ENCODE measurements at regions not wholly inside any gene's neighbourhood (a gene's known extent, or its start where the extent isn't known, plus 50 kb on each side); places are given as distances from the start of the nearest gene placed in this dataset.
"Not testable (repeated sequence)": the region's sequence is repeated elsewhere in the genome, so short reads cannot be mapped to it uniquely, and the experiment has no call there.

GRCh38 chr20:47850146-47850545, 64.9 kb upstream of the SULF2 start:
- DNase-seq = no peak
- no peak for TF ChIP-seq POLR2A (IDR thresholded peaks at IDR 0.05)
- no peak for TF ChIP-seq CTCF (IDR thresholded peaks at IDR 0.05)
- Histone ChIP-seq H3K4me1 (no peaks in the 10 kb centered on the region), H3K27ac (no peak overlapping the region), H3K27me3 (no peaks in the 10 kb centered on the region), H3K36me3 (no peaks in the 10 kb centered on the region), H3K9me3 (no peaks in the 10 kb centered on the region), H3K4me3 (no peak overlapping the region)
- intact Hi-C loops (cut with DNase I; ENCODE audit: low total_unique reads) = no loop called here

DNA sequence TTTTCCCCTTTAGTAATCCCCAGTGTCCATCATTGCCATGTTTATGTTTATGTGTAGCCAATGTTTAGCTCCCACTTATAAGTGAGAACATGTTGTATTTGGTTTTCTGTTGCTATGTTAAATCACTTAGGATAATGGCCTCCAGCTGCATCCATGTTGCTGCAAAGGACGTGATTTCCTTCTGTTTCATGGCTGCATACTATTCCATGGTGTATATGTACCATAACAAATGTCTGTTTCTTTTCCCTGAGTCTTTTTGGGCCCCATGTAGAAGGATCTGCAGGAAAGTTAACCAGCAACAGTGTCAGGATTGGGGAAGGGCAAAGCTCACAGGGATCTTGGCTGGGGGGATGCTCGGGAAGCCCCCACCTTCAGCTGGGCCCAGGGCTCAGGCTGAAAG, 64.3 kb upstream of the SULF2 start:
- intact Hi-C loops (cut with DNase I; ENCODE audit: low total_unique reads) = no loop called here
- Histone ChIP-seq H3K36me3 (no peaks in the 10 kb centered on the region), H3K4me1 (no peaks in the 10 kb centered on the region), H3K9me3 (no peaks in the 10 kb centered on the region), H3K27me3 (no peaks in the 10 kb centered on the region), H3K27ac (no peak overlapping the region), H3K4me3 (no peak overlapping the region)
- DNase-seq = no peak
- no peak for TF ChIP-seq POLR2A (IDR thresholded peaks at IDR 0.05)
- no peak for TF ChIP-seq CTCF (IDR thresholded peaks at IDR 0.05)

DNA sequence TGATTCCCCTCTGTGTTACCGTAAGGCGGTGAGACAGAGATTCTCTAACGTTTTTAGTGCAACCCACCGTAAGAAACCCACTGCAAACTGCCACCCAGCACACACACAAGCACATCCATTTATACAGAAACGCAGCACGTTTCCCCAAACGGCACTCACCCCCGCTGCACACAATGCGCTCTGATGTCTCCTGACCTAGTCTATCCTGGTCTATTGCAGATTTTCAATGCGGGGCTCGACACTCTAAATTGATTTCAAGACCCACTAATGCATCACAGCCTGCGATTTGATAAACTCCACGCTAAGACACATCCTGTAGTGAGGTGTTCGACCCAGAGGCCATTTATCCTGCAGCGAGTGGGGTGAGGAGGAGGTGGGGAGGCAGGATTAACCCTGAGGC, 63.7 kb upstream of the SULF2 start:
- no peaks in the 10 kb centered on the region for H3K27me3 ChIP-seq
- H3K4me3 ChIP-seq = no peak overlapping the region
- no peak overlapping the region for H3K27ac ChIP-seq
- no peak for DNase-seq
- H3K4me1 ChIP-seq = no peaks in the 10 kb centered on the region
- TF ChIP-seq POLR2A (IDR thresholded peaks at IDR 0.05) (no peak), CTCF (IDR thresholded peaks at IDR 0.05) (no peak)
- intact Hi-C loops (cut with DNase I; ENCODE audit: low total_unique reads) = no loop called here
- H3K9me3 ChIP-seq = no peaks in the 10 kb centered on the region
- no peaks in the 10 kb centered on the region for H3K36me3 ChIP-seq

GRCh38 chr20:47848534-47848933, 63.3 kb upstream of the SULF2 start:
- intact Hi-C loops (cut with DNase I; ENCODE audit: low total_unique reads); H3K9me3 ChIP-seq; DNase-seq; H3K4me3 ChIP-seq; H3K27ac ChIP-seq; H3K4me1 ChIP-seq; H3K27me3 ChIP-seq; H3K36me3 ChIP-seq: not testable (repeated sequence)

- Histone ChIP-seq H3K36me3 (no peaks in the 10 kb centered on the region), H3K27ac (no peak overlapping the region), H3K27me3 (no peaks in the 10 kb centered on the region), H3K4me3 (no peak overlapping the region), H3K4me1 (no peaks in the 10 kb centered on the region), H3K9me3 (no peaks in the 10 kb centered on the region)
- TF ChIP-seq POLR2A (IDR thresholded peaks at IDR 0.05) (no peak), CTCF (IDR thresholded peaks at IDR 0.05) (no peak)
- no peak for DNase-seq
- intact Hi-C loops (cut with DNase I; ENCODE audit: low total_unique reads) = no loop called here
Measured at GRCh38 chr20:47847884-47848485, 62.7 kb upstream of the SULF2 start.

DNA sequence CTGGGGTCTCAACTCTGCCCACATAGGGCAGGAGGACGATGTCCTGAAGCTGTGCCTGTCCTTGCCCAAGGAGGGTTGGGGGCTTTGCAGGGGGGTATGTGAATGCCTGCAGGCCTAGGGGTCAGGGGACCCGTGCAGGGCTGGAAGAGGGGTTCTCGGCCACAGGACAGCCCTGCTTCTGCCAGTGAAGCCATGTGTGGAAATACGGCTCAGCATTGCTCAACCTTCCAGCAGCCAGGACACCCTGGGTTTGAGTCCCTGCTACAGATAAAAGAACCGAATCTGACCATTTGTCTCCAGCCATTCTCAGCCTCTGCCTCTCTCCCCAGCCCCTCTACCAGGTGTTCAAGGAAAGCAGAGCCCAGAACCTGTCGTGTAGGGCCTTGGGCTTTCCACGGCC, 61.9 kb upstream of the SULF2 start:
- H3K36me3 ChIP-seq; H3K27me3 ChIP-seq; DNase-seq; H3K9me3 ChIP-seq; H3K27ac ChIP-seq; H3K4me1 ChIP-seq; intact Hi-C loops (cut with DNase I; ENCODE audit: low total_unique reads); H3K4me3 ChIP-seq: not testable (repeated sequence)

GRCh38 chr20:47846651-47847050, 61.4 kb upstream of the SULF2 start:
- intact Hi-C loops (cut with DNase I; ENCODE audit: low total_unique reads); H3K9me3 ChIP-seq; DNase-seq; H3K36me3 ChIP-seq; H3K4me1 ChIP-seq; H3K4me3 ChIP-seq; H3K27ac ChIP-seq; H3K27me3 ChIP-seq: not testable (repeated sequence)

DNA sequence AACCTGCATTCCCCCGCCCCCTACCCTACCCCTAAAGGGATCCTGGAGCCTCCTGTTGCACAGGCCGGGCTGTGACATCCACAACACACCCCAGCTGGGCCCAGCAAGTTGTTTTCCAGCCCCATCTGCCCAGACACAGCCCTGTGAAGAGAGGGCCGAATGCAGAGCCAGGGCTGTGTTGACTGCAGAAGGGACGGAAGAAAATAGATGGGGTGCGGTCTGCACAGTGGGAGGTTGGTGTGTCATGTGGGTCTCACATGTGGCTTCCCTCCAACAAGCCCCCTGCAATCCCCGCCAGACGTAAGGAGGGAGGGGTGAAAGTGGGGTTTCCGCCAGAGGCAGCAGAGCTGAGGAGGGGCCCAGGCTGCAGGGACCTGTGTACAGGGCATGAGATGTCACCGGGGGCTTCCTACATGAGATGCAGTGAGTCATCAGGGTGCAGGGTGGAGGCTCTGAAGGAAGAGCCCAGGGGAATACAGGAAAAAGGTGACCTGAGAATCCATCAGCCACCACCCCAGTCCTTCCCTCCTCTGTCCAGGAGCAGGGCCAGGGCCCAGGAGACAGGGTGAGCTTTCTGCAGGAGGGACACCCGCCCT, 60.2 kb upstream of the SULF2 start:
- H3K27ac ChIP-seq; H3K4me3 ChIP-seq; H3K27me3 ChIP-seq; H3K9me3 ChIP-seq; intact Hi-C loops (cut with DNase I; ENCODE audit: low total_unique reads); DNase-seq; H3K4me1 ChIP-seq; H3K36me3 ChIP-seq: not testable (repeated sequence)

- H3K4me3 ChIP-seq; H3K9me3 ChIP-seq; H3K4me1 ChIP-seq; H3K36me3 ChIP-seq; intact Hi-C loops (cut with DNase I; ENCODE audit: low total_unique reads); DNase-seq; H3K27me3 ChIP-seq; H3K27ac ChIP-seq: not testable (repeated sequence)
Measured at GRCh38 chr20:47844568-47844906, 59.3 kb upstream of the SULF2 start.
